GM23338 (cell line): ENCODE measurements at regions not wholly inside any gene's neighbourhood (a gene's known extent, or its start where the extent isn't known, plus 50 kb on each side); places are given as distances from the start of the nearest gene placed in this dataset.

Experiments
- ATAC-seq: fragments of 200-7000 bp; cut with Tn5 transposase; 3 replicates; pipeline ENCODE4 v1.9.1; 2020
- DNase-seq: peaks from one replicate; pipeline ENCODE4 v3.0.0-alpha.2; 2015; ENCODE audit warnings: low spot score
- H2AFZ ChIP-seq: fragments of 200-600 bp; sonication (generic); 2 replicates; pipeline ENCODE4 v1.8.0; 2016; ENCODE audit warnings: antibody characterized with exemption, mild to moderate bottlenecking, moderate library complexity
- H3F3A ChIP-seq: fragments of 200-600 bp; sonication (generic); replicated peaks from 2 replicates; pipeline ENCODE4 v1.8.0; 2017; ENCODE audit warnings: antibody characterized with exemption, mixed run types, low read depth
- H3K27ac ChIP-seq: fragments of 200-600 bp; sonication (generic); 2 replicates; pipeline ENCODE4 v1.6.1; 2016; ENCODE audit warnings: low read depth
- H3K27me3 ChIP-seq: fragments of 200-600 bp; sonication (generic); 2 replicates; pipeline ENCODE4 v1.8.0; 2016; ENCODE audit warnings: mild to moderate bottlenecking, mixed run types, moderate library complexity; ENCODE audit not compliant: insufficient read depth
- H3K36me3 ChIP-seq: fragments of 200-600 bp; sonication (generic); 2 replicates; pipeline ENCODE4 v1.8.0; 2016; ENCODE audit warnings: mild to moderate bottlenecking; ENCODE audit not compliant: insufficient read depth
- H3K4me1 ChIP-seq: fragments of 200-600 bp; sonication (generic); 2 replicates; pipeline ENCODE4 v1.8.0; 2016; ENCODE audit warnings: mild to moderate bottlenecking, moderate library complexity; ENCODE audit not compliant: insufficient read depth
- H3K4me2 ChIP-seq: fragments of 200-600 bp; sonication (generic); 2 replicates; pipeline ENCODE4 v1.7.1; 2017; ENCODE audit warnings: mixed run types
- H3K4me3 ChIP-seq: fragments of 200-600 bp; sonication (generic); 2 replicates; pipeline ENCODE4 v1.6.1; 2016; ENCODE audit warnings: mixed run types
- H3K79me2 ChIP-seq: fragments of 200-600 bp; sonication (generic); replicated peaks from 2 replicates; pipeline ENCODE4 v1.8.0; 2017; ENCODE audit warnings: mild to moderate bottlenecking; ENCODE audit not compliant: insufficient read depth
- H3K9me2 ChIP-seq: fragments of 200-600 bp; sonication (generic); 2 replicates; pipeline ENCODE4 v1.8.0; 2017; ENCODE audit not compliant: insufficient read depth
- H4K20me1 ChIP-seq: fragments of 200-600 bp; sonication (generic); replicated peaks from 2 replicates; pipeline ENCODE4 v1.8.0; 2017; ENCODE audit warnings: mild to moderate bottlenecking; ENCODE audit not compliant: insufficient read depth
- H3K27ac Mint-ChIP-seq: 2 replicates; pipeline ENCODE4 v1.8.0; 2020; ENCODE audit warnings: inconsistent platforms, mild to moderate bottlenecking, moderate library complexity, mixed read lengths
- H3K27me3 Mint-ChIP-seq: 3 replicates; pipeline ENCODE4 v1.8.0; 2022; ENCODE audit warnings: low read depth, mild to moderate bottlenecking, moderate library complexity, mixed read lengths, inconsistent platforms; ENCODE audit not compliant: insufficient read depth, poor library complexity
- H3K36me3 Mint-ChIP-seq: 3 replicates; pipeline ENCODE4 v1.8.0; 2021; ENCODE audit warnings: low read depth, mild to moderate bottlenecking, inconsistent platforms, moderate library complexity, mixed read lengths
- H3K4me1 Mint-ChIP-seq: 3 replicates; pipeline ENCODE4 v1.8.0; 2020; ENCODE audit warnings: mild to moderate bottlenecking, inconsistent platforms, mixed read lengths
- H3K4me3 Mint-ChIP-seq: 3 replicates; pipeline ENCODE4 v1.8.0; 2021; ENCODE audit warnings: moderate library complexity, mild to moderate bottlenecking, inconsistent platforms, mixed read lengths
- H3K9me3 Mint-ChIP-seq: 3 replicates; pipeline ENCODE4 v1.8.0; 2020; ENCODE audit warnings: moderate library complexity, mild to moderate bottlenecking, inconsistent platforms, mixed read lengths
- CREB1 ChIP-seq: fragments of 250-450 bp; sonication (Bioruptor Pico); IDR thresholded peaks from 2 replicates; pipeline ENCODE4 v1.5.0; 2020; ENCODE audit warnings: low read depth, mild to moderate bottlenecking, moderate library complexity
- CTCF ChIP-seq, 2 experiments: fragments of 200-600 bp in 1 of 2; sonication (generic) in 1 of 2; conservative IDR thresholded peaks; 2 replicates each; pipeline versions ENCODE4 v1.5.1 to v1.6.1; 2016 to 2017; ENCODE audit warnings: antibody characterized with exemption in 2 of 2, low read depth in 2 of 2, mild to moderate bottlenecking in 2 of 2, moderate library complexity in 1 of 2
- ETS1 ChIP-seq: IDR thresholded peaks from 2 replicates; pipeline ENCODE4 v1.6.1; 2016; ENCODE audit warnings: antibody characterized with exemption
- NANOG ChIP-seq: IDR thresholded peaks from 2 replicates; pipeline ENCODE4 v1.6.1; 2016; ENCODE audit warnings: antibody characterized with exemption, borderline replicate concordance
- POLR2AphosphoS5 ChIP-seq: IDR thresholded peaks from 2 replicates; pipeline ENCODE4 v1.6.1; 2016; ENCODE audit warnings: antibody characterized with exemption, low read depth
- REST ChIP-seq: IDR thresholded peaks from one replicate; pipeline ENCODE4 v1.6.1; 2018; ENCODE audit warnings: antibody characterized with exemption; ENCODE audit not compliant: unreplicated experiment
- ZNF331 ChIP-seq: fragments of 250-450 bp; sonication (Bioruptor Pico); IDR thresholded peaks from 2 replicates; pipeline ENCODE4 v1.5.0; 2020; ENCODE audit warnings: low read depth, mild to moderate bottlenecking, moderate library complexity
- ZNF462 ChIP-seq: fragments of 250-450 bp; sonication (Bioruptor Pico); IDR thresholded peaks from 2 replicates; pipeline ENCODE4 v1.5.0; 2020; ENCODE audit warnings: mild to moderate bottlenecking, moderate library complexity

- no peaks in the 10 kb centered on the region for H3K9me2 ChIP-seq
- no peaks in the 10 kb centered on the region for H3K36me3 Mint-ChIP-seq
- no peak overlapping the region for H3K4me2 ChIP-seq
- H4K20me1 ChIP-seq: no peaks in the 10 kb centered on the region
- no peaks in the 10 kb centered on the region for H3K9me3 Mint-ChIP-seq
- H3K27me3 Mint-ChIP-seq: peaks cover 2% of the 10 kb centered on the region
- H3K4me1 ChIP-seq: no peaks in the 10 kb centered on the region
- ATAC-seq: no peak
- no peak overlapping the region for H3K4me3 Mint-ChIP-seq
- no peak overlapping the region for H3K4me3 ChIP-seq
- H3K27ac ChIP-seq: no peak overlapping the region
- no peaks in the 10 kb centered on the region for H3K79me2 ChIP-seq
- no peak overlapping the region for H2AFZ ChIP-seq
- no peaks in the 10 kb centered on the region for H3K27me3 ChIP-seq
- H3K27ac Mint-ChIP-seq: no peak overlapping the region
- no peaks in the 10 kb centered on the region for H3K36me3 ChIP-seq
- DNase-seq: no peak
- TF ChIP-seq POLR2AphosphoS5 (no peak), CREB1 (CRISPR knock-in tag) (no peak), ETS1 (no peak), CTCF (conservative IDR thresholded peaks at IDR 0.05; ENCODE audit: low read depth in 2 of 2) (no peak), NANOG (no peak), REST (no peak), ZNF462 (no peak), ZNF331 (CRISPR knock-in tag) (no peak)
- H3K4me1 Mint-ChIP-seq: no peaks in the 10 kb centered on the region; the same call in 2 of the 3 replicates
- H3F3A ChIP-seq: no peaks in the 10 kb centered on the region
These were observed 145.8 kb upstream of the RASGEF1B start for GRCh38 chr4:81617545-81617944.
